ENCODE measurements at regions not wholly inside any gene's neighbourhood (a gene's known extent, or its start where the extent isn't known, plus 50 kb on each side); places are given as distances from the start of the nearest gene placed in this dataset.

DNA sequence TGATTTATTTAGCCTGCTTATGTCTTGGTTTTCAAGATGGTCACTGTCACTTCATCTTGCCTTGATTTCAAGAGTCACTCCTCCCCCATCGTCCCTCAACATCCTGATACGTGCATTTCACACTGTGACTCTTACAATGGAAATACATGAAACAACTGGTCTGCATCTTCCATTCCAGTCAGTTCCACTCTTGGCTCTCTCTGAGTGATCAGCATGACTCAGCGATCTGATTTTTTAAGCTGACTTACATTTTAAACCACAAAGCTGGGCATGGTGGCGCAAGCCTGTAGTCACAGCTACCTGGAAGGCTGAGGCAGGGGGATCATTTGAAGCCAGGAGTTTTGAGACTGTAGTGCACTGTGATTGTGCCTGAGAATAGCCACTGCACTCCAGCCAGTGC, 271.2 kb upstream of the ROPN1 start:
- H3K4me3 ChIP-seq (ENCODE audit: low read depth in 1 of 2, low read length in 2 of 2) = no peak overlapping the region
- H3K36me3 ChIP-seq (ENCODE audit: control insufficient read depth in 2 of 2, insufficient read depth in 2 of 2, low read length in 1 of 2) = no peaks in the 10 kb centered on the region
- WGBS, 2 donors = 40 to 57% methylated on average over 4 of the region's 4 CpGs
- no peaks in the 10 kb centered on the region for H3K9me3 ChIP-seq (ENCODE audit: control insufficient read depth in 2 of 2, insufficient read depth in 1 of 2, low read depth in 1 of 2, low read length in 1 of 2)
- no peaks in the 10 kb centered on the region for H3K27me3 ChIP-seq (ENCODE audit: control insufficient read depth in 1 of 2, insufficient read depth in 2 of 2, low read length in 2 of 2)
- H3K4me1 ChIP-seq (ENCODE audit: control insufficient read depth in 2 of 2, insufficient read depth in 2 of 2, low read length in 1 of 2) = no peaks in the 10 kb centered on the region
- no peak overlapping the region for H3K27ac ChIP-seq (ENCODE audit: low read depth in 2 of 2, low read length in 1 of 2)

GRCh38 chr3:124264346-124264745, 272.4 kb upstream of the ROPN1 start:
- Histone ChIP-seq H3K27me3 (ENCODE audit: control insufficient read depth in 1 of 2, insufficient read depth in 2 of 2, low read length in 2 of 2) (no peaks in the 10 kb centered on the region), H3K9me3 (ENCODE audit: control insufficient read depth in 2 of 2, insufficient read depth in 1 of 2, low read depth in 1 of 2, low read length in 1 of 2) (no peaks in the 10 kb centered on the region), H3K4me3 (ENCODE audit: low read depth in 1 of 2, low read length in 2 of 2) (no peak overlapping the region), H3K4me1 (ENCODE audit: control insufficient read depth in 2 of 2, insufficient read depth in 2 of 2, low read length in 1 of 2) (no peaks in the 10 kb centered on the region), H3K27ac (ENCODE audit: low read depth in 2 of 2, low read length in 1 of 2) (no peak overlapping the region), H3K36me3 (ENCODE audit: control insufficient read depth in 2 of 2, insufficient read depth in 2 of 2, low read length in 1 of 2) (no peaks in the 10 kb centered on the region)
- 78 to 88% methylated on average over 8 of the region's 8 CpGs for WGBS, 2 donors

DNA sequence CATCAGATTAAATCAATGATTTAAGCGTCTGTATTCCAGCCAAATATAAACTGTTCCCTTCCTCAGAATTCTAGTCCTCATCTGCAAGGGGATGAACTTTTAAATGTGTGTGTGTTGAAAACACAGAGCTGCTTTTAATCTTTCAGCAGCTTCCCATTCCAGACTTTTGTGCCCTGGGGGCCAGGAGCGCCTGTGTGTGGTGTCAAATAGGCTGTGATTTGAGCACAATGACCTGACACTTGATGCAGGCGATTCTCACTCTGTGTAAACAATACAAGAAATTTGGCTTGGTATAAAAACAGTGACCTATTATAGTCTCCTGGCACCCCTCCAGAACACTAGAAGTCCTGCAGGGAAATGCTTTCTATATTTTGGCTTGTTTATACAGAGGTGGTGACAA, 274.6 kb upstream of the ROPN1 start:
- Histone ChIP-seq H3K36me3 (ENCODE audit: control insufficient read depth in 2 of 2, insufficient read depth in 2 of 2, low read length in 1 of 2) (no peaks in the 10 kb centered on the region), H3K4me1 (ENCODE audit: control insufficient read depth in 2 of 2, insufficient read depth in 2 of 2, low read length in 1 of 2) (no peaks in the 10 kb centered on the region), H3K27ac (ENCODE audit: low read depth in 2 of 2, low read length in 1 of 2) (no peak overlapping the region), H3K4me3 (ENCODE audit: low read depth in 1 of 2, low read length in 2 of 2) (no peak overlapping the region), H3K9me3 (ENCODE audit: control insufficient read depth in 2 of 2, insufficient read depth in 1 of 2, low read depth in 1 of 2, low read length in 1 of 2) (no peaks in the 10 kb centered on the region), H3K27me3 (ENCODE audit: control insufficient read depth in 1 of 2, insufficient read depth in 2 of 2, low read length in 2 of 2) (no peaks in the 10 kb centered on the region)
- 22 to 46% methylated on average over 3 of the region's 3 CpGs for WGBS, 2 donors

- Histone ChIP-seq H3K27me3 (ENCODE audit: control insufficient read depth in 1 of 2, insufficient read depth in 2 of 2, low read length in 2 of 2) (no peaks in the 10 kb centered on the region), H3K36me3 (ENCODE audit: control insufficient read depth in 2 of 2, insufficient read depth in 2 of 2, low read length in 1 of 2) (no peaks in the 10 kb centered on the region), H3K9me3 (ENCODE audit: control insufficient read depth in 2 of 2, insufficient read depth in 1 of 2, low read depth in 1 of 2, low read length in 1 of 2) (no peaks in the 10 kb centered on the region), H3K4me3 (ENCODE audit: low read depth in 1 of 2, low read length in 2 of 2) (no peak overlapping the region), H3K4me1 (ENCODE audit: control insufficient read depth in 2 of 2, insufficient read depth in 2 of 2, low read length in 1 of 2) (no peaks in the 10 kb centered on the region), H3K27ac (ENCODE audit: low read depth in 2 of 2, low read length in 1 of 2) (no peak overlapping the region)
These were observed 275.5 kb upstream of the ROPN1 start for GRCh38 chr3:124267406-124267805.

DNA sequence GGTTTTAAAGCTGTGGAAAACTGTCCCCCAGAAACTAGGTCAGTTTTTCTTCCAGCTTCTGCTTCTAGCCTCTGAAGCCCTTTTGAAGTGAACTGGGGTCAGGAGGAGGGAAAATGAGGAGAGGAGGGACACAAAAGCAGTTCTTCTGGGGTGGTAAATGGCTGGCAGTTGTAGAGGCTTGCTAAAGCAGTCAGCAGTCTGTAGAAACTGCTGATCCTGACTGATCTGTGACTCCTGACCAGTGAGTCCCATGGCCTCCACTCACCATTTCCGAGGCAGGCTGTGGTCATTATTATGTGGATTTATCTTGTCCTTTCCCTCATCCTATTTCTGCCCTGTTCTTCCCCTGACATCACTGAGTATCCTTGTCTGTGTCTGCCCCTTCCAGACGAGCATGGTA, 276.4 kb upstream of the ROPN1 start:
- Histone ChIP-seq H3K36me3 (ENCODE audit: control insufficient read depth in 2 of 2, insufficient read depth in 2 of 2, low read length in 1 of 2) (no peaks in the 10 kb centered on the region), H3K27ac (ENCODE audit: low read depth in 2 of 2, low read length in 1 of 2) (no peak overlapping the region), H3K4me3 (ENCODE audit: low read depth in 1 of 2, low read length in 2 of 2) (no peak overlapping the region), H3K9me3 (ENCODE audit: control insufficient read depth in 2 of 2, insufficient read depth in 1 of 2, low read depth in 1 of 2, low read length in 1 of 2) (no peaks in the 10 kb centered on the region), H3K4me1 (ENCODE audit: control insufficient read depth in 2 of 2, insufficient read depth in 2 of 2, low read length in 1 of 2) (no peaks in the 10 kb centered on the region), H3K27me3 (ENCODE audit: control insufficient read depth in 1 of 2, insufficient read depth in 2 of 2, low read length in 2 of 2) (no peaks in the 10 kb centered on the region)
- WGBS, 2 donors = 75 to 88% methylated on average over 2 of the region's 2 CpGs

GRCh38 chr3:124269619-124270018, 277.7 kb upstream of the ROPN1 start:
- 46 to 48% methylated on average over 1 of the region's 1 CpG for WGBS, 2 donors

DNA sequence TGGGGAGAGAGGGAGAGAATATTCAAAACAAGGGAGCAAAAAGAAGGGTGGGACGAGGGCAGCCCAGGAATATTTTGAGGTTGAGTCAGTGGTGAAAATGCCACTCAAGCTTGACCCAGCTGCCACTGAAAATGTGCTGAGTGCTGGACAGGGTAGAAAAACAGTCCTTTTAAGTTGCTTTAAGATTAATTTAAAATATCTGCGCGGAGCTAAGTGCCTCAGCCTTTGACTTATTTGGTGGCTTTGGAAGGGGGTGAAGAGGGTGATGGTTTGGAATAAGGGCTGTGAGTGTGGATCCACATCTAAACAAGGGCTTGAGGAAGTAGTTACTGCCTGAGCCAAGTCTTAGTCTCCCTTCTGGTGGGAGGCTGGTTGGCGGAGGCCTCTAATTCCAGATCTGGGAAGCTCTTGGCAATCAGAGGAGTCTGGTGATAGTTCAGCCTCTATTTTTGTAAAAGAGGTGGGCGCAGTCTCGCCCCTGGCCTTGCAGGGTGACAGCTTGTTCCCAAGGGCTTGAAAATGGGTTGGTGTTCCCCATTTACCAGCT, 280.8 kb upstream of the ROPN1 start:
- H3K9me3 ChIP-seq (ENCODE audit: control insufficient read depth in 2 of 2, insufficient read depth in 1 of 2, low read depth in 1 of 2, low read length in 1 of 2) = no peaks in the 10 kb centered on the region
- H3K4me3 ChIP-seq (ENCODE audit: low read depth in 1 of 2, low read length in 2 of 2) = no peak overlapping the region
- H3K36me3 ChIP-seq (ENCODE audit: control insufficient read depth in 2 of 2, insufficient read depth in 2 of 2, low read length in 1 of 2) = no peaks in the 10 kb centered on the region
- peaks cover 0 to 11% of the 10 kb centered on the region in 2 donors for H3K4me1 ChIP-seq (ENCODE audit: control insufficient read depth in 2 of 2, insufficient read depth in 2 of 2, low read length in 1 of 2)
- peak overlapping the region; percentile 47 to 49 for H3K27ac ChIP-seq (ENCODE audit: low read depth in 2 of 2, low read length in 1 of 2)
- WGBS, 2 donors = 56 to 76% methylated on average over 6 of the region's 6 CpGs
- H3K27me3 ChIP-seq (ENCODE audit: control insufficient read depth in 1 of 2, insufficient read depth in 2 of 2, low read length in 2 of 2) = no peaks in the 10 kb centered on the region

More at GRCh38 chr3:124269619-124270018, 277.7 kb upstream of the ROPN1 start:
- H3K27me3 ChIP-seq (ENCODE audit: control insufficient read depth in 1 of 2, insufficient read depth in 2 of 2, low read length in 2 of 2) = no peaks in the 10 kb centered on the region
- H3K9me3 ChIP-seq (ENCODE audit: control insufficient read depth in 2 of 2, insufficient read depth in 1 of 2, low read depth in 1 of 2, low read length in 1 of 2) = no peaks in the 10 kb centered on the region
- no peak overlapping the region for H3K4me3 ChIP-seq (ENCODE audit: low read depth in 1 of 2, low read length in 2 of 2)
- H3K27ac ChIP-seq (ENCODE audit: low read depth in 2 of 2, low read length in 1 of 2) = no peak overlapping the region
- H3K36me3 ChIP-seq (ENCODE audit: control insufficient read depth in 2 of 2, insufficient read depth in 2 of 2, low read length in 1 of 2) = no peaks in the 10 kb centered on the region
- peaks cover 0 to 4% of the 10 kb centered on the region in 2 donors for H3K4me1 ChIP-seq (ENCODE audit: control insufficient read depth in 2 of 2, insufficient read depth in 2 of 2, low read length in 1 of 2)

- Histone ChIP-seq H3K4me3 (ENCODE audit: low read depth in 1 of 2, low read length in 2 of 2) (no peak overlapping the region), H3K9me3 (ENCODE audit: control insufficient read depth in 2 of 2, insufficient read depth in 1 of 2, low read depth in 1 of 2, low read length in 1 of 2) (no peaks in the 10 kb centered on the region), H3K27me3 (ENCODE audit: control insufficient read depth in 1 of 2, insufficient read depth in 2 of 2, low read length in 2 of 2) (no peaks in the 10 kb centered on the region), H3K36me3 (ENCODE audit: control insufficient read depth in 2 of 2, insufficient read depth in 2 of 2, low read length in 1 of 2) (no peaks in the 10 kb centered on the region), H3K27ac (ENCODE audit: low read depth in 2 of 2, low read length in 1 of 2) (peak overlapping the region in 1 of 2 donors; percentile 46), H3K4me1 (ENCODE audit: control insufficient read depth in 2 of 2, insufficient read depth in 2 of 2, low read length in 1 of 2) (peaks cover 0 to 11% of the 10 kb centered on the region in 2 donors)
- WGBS, 2 donors = 81 to 90% methylated on average over 3 of the region's 3 CpGs
These were observed 281.7 kb upstream of the ROPN1 start for GRCh38 chr3:124273651-124274050.

- 93 to 94% methylated on average over 8 of the region's 8 CpGs for WGBS, 2 donors
- H3K27ac ChIP-seq (ENCODE audit: low read depth in 2 of 2, low read length in 1 of 2) = peak overlapping the region in 1 of 2 donors; percentile 46
- H3K9me3 ChIP-seq (ENCODE audit: control insufficient read depth in 2 of 2, insufficient read depth in 1 of 2, low read depth in 1 of 2, low read length in 1 of 2) = no peaks in the 10 kb centered on the region
- no peaks in the 10 kb centered on the region for H3K27me3 ChIP-seq (ENCODE audit: control insufficient read depth in 1 of 2, insufficient read depth in 2 of 2, low read length in 2 of 2)
- no peak overlapping the region for H3K4me3 ChIP-seq (ENCODE audit: low read depth in 1 of 2, low read length in 2 of 2)
- H3K4me1 ChIP-seq (ENCODE audit: control insufficient read depth in 2 of 2, insufficient read depth in 2 of 2, low read length in 1 of 2) = peaks cover 0 to 11% of the 10 kb centered on the region in 2 donors
- no peaks in the 10 kb centered on the region for H3K36me3 ChIP-seq (ENCODE audit: control insufficient read depth in 2 of 2, insufficient read depth in 2 of 2, low read length in 1 of 2)
These were observed 282.1 kb upstream of the ROPN1 start for GRCh38 chr3:124274051-124274450.

DNA sequence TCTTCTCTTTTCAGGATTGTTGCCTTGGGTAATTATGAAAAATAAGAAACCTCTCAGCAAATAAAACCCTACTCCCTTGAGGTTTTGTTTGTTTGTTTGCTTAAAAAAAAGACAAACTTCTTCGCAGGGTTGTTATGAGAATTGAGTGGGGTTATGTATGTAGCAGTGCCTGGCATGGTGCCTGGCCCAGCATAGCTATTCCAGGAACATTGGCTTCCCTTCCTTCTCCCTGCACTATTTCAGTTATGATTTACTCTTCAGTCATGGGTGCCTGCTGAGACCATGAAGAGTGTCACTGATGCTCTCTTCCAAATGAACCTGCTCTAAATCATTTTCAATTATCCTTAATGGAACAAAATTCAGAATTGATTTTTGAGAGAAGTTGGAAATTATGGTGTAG, 283.5 kb upstream of the ROPN1 start:
- Histone ChIP-seq H3K4me1 (ENCODE audit: control insufficient read depth in 2 of 2, insufficient read depth in 2 of 2, low read length in 1 of 2) (peaks cover 0 to 11% of the 10 kb centered on the region in 2 donors), H3K9me3 (ENCODE audit: control insufficient read depth in 2 of 2, insufficient read depth in 1 of 2, low read depth in 1 of 2, low read length in 1 of 2) (no peaks in the 10 kb centered on the region), H3K36me3 (ENCODE audit: control insufficient read depth in 2 of 2, insufficient read depth in 2 of 2, low read length in 1 of 2) (no peaks in the 10 kb centered on the region), H3K4me3 (ENCODE audit: low read depth in 1 of 2, low read length in 2 of 2) (no peak overlapping the region), H3K27me3 (ENCODE audit: control insufficient read depth in 1 of 2, insufficient read depth in 2 of 2, low read length in 2 of 2) (peaks cover 0 to 3% of the 10 kb centered on the region in 2 donors), H3K27ac (ENCODE audit: low read depth in 2 of 2, low read length in 1 of 2) (peak overlapping the region; percentile 57 to 59)
- WGBS, 2 donors = 65 to 66% methylated on average over 1 of the region's 1 CpG
